Hepatocyte (in vitro differentiated cells): ENCODE measurements at regions not wholly inside any gene's neighbourhood (a gene's known extent, or its start where the extent isn't known, plus 50 kb on each side); places are given as distances from the start of the nearest gene placed in this dataset.

Experiments used
- EZH2 ChIP-seq: fragments of 200-600 bp; sonication (generic); IDR thresholded peaks from 2 replicates; pipeline ENCODE4 v1.6.1; 2016; ENCODE audit warnings: antibody characterized with exemption, mild to moderate bottlenecking, borderline replicate concordance
- EZH2phosphoT487 ChIP-seq: fragments of 200-600 bp; sonication (generic); IDR thresholded peaks from one replicate; pipeline ENCODE4 v1.6.1; 2018; ENCODE audit warnings: antibody characterized with exemption, mild to moderate bottlenecking, low read depth, moderate library complexity; ENCODE audit not compliant: unreplicated experiment, severe bottlenecking
- TF ChIP-seq, protein P1 (sequence below): fragments of 200-600 bp; sonication (generic); IDR thresholded peaks from 2 replicates; pipeline ENCODE4 v1.5.1; 2016; ENCODE audit warnings: antibody characterized with exemption, mild to moderate bottlenecking; ENCODE audit not compliant: poor library complexity

DNA sequence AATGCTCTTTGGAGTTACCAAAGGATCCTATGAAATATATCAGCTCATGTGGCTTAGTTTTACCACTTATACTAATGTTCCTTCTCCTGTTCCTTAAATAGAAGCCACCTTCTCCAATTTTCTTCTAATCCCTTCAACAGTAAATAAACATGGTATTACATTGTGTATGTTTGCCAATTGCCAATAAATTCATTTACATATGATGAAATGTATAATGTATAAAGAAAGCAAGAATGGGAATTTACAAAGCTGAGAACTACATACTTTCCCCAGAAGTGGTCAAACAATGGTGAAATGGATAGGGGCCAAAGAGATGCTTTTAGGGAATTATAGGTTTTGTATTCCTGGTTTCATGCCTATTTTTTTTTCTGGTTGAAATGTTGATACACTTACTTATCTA is 894.2 kb upstream of the CRIM1 start:
- TF ChIP-seq, protein P1, sequence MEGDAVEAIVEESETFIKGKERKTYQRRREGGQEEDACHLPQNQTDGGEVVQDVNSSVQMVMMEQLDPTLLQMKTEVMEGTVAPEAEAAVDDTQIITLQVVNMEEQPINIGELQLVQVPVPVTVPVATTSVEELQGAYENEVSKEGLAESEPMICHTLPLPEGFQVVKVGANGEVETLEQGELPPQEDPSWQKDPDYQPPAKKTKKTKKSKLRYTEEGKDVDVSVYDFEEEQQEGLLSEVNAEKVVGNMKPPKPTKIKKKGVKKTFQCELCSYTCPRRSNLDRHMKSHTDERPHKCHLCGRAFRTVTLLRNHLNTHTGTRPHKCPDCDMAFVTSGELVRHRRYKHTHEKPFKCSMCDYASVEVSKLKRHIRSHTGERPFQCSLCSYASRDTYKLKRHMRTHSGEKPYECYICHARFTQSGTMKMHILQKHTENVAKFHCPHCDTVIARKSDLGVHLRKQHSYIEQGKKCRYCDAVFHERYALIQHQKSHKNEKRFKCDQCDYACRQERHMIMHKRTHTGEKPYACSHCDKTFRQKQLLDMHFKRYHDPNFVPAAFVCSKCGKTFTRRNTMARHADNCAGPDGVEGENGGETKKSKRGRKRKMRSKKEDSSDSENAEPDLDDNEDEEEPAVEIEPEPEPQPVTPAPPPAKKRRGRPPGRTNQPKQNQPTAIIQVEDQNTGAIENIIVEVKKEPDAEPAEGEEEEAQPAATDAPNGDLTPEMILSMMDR, result no peak
- TF ChIP-seq EZH2 (no peak), EZH2phosphoT487 (no peak)
